HG02798 (cell line): ENCODE measurements at regions not wholly inside any gene's neighbourhood (a gene's known extent, or its start where the extent isn't known, plus 50 kb on each side); places are given as distances from the start of the nearest gene placed in this dataset.

Source experiments
- ATAC-seq: cut with Tn5 transposase; IDR thresholded peaks from one replicate; pipeline ENCODE4 v1.9.1; 2021; ENCODE audit warnings: mild to moderate bottlenecking; ENCODE audit not compliant: unreplicated experiment, poor library complexity

- ATAC-seq: no peak
Observed at GRCh38 chr10:130364631-130365411, 228.6 kb downstream of the GLRX3 start.

- ATAC-seq: no peak
Observed at GRCh38 chr10:130368761-130369560, 232.8 kb downstream of the GLRX3 start.

- ATAC-seq: no peak
Observed at GRCh38 chr10:130369645-130370381, 233.6 kb downstream of the GLRX3 start.

DNA sequence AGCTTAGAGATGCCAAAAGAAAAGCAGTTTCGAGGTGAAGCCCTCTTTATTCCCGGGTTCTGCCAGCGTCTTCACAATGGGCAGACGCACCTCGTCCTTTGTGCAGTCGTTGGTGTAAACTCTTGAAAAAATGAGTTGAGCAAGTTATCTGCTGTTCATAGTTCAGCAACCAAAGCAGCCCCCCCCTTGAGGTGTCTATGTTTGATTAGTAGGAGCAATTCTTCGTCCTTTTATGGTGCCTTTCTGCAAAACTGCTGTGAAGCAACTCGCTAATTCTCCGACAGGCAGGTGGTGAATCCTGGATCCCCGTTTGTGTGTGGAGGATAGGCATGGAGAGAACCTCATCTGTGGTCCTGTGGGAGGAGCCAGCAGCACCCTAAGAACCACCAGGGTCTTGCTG is 234.5 kb downstream of the GLRX3 start:
- no peak for ATAC-seq

GRCh38 chr10:130371156-130371555 is 235.0 kb downstream of the GLRX3 start:
- no peak for ATAC-seq

- ATAC-seq: no peak
Observed at GRCh38 chr10:130371666-130372065, 235.5 kb downstream of the GLRX3 start.

DNA sequence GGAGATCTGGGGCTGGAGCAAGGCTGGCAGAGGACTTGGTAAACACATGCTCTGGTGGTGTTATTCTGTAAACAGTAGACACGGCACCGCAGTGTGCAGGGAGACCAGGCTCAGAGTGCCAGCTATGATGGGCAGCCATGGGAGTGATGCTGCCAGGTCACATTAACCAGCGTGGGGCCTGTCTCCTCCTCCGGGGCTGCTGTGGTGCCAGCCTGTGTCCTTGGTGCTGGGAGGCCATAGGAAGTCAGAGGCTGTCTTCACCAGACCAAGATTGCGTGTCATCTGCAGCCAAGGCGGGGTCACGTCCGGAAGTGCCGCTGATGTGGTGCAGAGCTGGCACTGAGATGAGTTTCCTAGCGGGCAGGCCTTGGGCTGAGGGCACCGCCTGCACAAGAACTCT is 236.0 kb downstream of the GLRX3 start:
- ATAC-seq: no peak

DNA sequence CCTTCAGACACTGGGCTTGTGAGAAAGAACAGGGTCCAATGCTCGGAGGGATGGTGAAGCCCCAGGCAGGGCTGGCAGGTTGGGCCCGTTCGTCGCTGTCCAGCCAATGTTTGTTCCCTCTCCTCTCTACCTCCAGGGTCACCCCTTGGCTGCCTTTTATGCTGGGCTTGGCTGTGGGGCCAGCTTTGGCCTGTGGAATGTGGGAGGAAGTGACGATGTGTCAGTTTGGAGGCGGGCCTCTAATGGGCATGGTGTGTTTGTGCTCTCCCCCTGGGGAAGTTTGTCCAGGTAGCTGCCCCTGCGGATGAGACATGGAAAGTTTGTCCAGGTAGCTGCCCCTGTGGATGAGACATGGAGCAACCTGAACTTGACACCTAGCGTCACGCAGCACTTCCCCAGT is 236.7 kb downstream of the GLRX3 start:
- ATAC-seq: no peak

GRCh38 chr10:130377986-130378540 is 241.9 kb downstream of the GLRX3 start:
- ATAC-seq: no peak

DNA sequence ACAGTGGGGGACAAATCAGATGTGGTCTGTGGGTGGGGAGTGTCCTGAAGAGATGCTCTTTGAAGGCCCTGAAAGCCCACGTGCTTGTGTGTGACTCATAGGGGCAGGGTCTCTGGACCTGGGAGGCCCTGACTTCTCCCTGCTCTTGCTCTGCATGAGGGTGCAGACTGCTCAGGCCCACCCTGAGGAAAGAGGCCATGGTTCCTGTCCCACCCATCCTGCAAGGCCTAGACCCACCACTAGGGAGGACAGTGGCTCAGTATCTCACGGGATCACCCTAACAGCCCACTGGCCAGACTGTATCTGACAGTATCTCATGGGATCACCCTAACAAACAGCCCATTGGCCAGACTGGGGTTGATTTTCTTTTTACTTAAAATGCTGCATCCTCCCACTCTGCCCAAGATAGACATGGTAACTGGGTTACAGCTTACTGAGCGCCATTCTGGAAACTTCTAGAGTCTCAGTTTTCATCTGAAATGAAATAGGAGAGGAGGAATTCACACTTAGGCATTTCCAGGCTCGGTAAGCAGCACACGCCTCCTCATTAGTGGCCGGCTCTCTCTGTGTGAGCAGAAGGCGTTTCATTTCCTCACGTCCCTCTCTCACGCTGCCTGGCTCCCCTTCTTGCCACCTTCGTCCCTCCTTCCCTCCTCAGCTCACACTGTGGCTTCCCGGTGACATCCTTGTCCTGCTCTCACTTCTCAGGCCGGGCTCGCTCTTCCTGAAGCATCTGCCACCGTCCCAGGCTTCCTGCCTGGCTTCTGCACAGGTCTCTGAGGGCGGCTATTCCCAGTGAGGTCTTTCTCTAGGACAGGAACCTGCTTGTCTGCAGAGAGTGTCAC is 242.6 kb downstream of the GLRX3 start:
- ATAC-seq: no peak

DNA sequence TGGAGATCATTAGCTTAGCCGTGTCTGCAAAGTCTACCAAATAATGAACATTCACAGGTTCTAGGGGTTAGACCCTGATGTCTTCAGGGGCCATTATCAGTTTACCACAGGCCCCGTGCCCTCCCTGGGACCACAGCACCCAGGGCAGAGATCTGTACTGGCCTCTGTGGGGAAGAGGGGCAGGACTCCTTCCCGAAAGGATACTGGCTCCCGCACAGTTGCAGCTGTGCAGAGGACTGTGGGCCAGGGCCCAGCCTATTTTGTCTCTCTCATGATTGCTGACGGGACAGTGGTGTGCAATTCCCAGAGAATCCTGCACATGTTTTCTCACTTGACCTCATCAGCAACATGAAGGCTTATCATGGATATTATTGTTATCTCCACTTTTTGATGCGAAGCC is 243.9 kb downstream of the GLRX3 start:
- no peak for ATAC-seq

DNA sequence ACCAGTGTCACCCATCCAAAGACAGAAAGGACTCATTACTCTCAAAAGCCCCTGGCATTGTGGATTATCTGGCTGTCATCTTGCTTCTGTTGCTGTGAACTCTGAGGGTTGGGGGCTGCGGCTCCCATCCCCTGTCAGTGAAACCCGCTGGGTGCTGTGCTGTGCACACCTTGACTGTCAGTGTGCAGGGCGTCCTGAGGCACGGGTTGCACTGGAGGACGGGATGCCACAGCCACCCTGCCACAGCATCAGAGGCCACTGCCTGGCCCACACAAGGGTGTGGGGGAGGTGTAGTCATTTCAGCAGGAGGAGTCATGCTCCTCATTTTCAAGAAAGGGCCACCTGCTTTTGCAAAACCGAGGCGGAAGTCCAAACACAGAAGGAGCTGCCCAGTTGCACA is 245.8 kb downstream of the GLRX3 start:
- no peak for ATAC-seq

GRCh38 chr10:130387936-130388580 is 251.9 kb downstream of the GLRX3 start:
- no peak for ATAC-seq

GRCh38 chr10:130388746-130389145 is 252.6 kb downstream of the GLRX3 start:
- no peak for ATAC-seq

DNA sequence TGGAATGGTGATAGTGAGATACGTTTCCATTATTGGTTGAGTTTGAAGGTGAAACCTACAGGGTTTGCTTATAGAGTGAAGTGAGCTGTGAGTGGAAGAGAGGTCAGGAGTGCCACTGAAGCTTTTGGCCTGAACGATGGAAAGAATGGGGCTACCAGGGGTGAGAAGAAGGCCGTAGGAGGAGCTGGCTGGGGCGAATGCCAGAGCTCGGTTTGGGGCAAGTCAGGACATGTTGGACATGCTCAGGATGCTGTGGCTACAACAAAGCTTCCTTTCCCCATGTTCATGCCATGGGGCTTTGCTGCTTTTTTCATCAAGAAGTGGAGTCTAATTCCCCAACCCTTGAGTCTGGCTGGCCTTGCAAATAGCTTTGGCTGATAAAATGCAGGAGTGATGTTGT is 253.7 kb downstream of the GLRX3 start:
- ATAC-seq: no peak

DNA sequence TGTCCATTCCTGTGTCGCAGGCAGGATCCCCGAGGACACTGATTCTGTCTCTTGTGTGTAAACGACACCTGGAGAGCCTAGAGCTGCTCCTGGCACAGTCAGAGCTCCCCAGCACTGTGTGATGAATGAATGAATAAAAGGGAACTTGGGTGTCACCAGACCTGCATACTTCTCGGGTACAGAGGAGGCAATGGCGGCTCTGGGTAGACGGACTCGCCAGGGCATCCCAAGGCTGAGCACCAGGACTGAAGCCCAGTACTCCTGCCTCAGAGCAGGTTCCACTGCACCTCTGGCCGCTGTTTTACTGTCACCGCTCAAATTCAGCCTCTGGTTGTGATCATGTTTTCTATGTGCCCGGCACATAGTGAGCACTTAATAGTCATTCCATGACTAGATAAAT is 255.8 kb downstream of the GLRX3 start:
- ATAC-seq: no peak

GRCh38 chr10:130393342-130393741 is 257.2 kb downstream of the GLRX3 start:
- ATAC-seq: no peak

- no peak for ATAC-seq
Observed at GRCh38 chr10:130394832-130395231, 258.6 kb downstream of the GLRX3 start.

DNA sequence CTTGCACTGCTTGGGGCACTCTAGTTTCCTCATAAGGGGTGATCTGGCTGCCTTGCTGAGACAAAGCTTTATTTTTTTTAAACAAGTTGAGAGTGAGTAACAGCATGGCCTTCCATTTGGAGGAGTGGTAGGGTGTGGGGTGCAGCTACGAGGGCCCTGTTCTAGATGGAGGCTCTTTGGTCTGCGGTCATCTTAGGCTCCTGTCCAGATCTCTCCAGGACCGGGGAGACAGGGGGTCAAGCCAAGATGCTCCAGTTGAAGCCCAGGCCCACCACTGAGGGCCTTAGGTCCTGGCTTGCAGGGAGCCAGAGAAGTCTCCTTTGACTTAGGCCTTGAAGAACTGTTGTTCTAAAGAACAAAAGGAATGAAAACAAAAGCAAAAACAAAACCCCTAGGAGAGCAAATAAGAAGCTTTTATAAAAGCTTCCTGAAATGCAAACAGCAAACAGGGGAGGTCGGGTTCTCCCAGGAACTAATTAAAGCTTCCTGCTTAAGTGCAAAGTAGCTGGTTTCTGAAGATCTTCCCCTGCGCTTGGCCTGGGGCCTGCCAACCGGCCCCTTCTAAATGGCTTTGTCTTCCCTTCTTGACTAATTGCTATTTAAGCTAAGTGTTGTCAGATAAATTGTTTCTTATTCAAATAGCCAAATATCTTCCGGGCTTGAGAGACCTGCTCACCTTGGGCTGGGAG is 259.2 kb downstream of the GLRX3 start:
- no peak for ATAC-seq
